ENCODE measurements at regions not wholly inside any gene's neighbourhood (a gene's known extent, or its start where the extent isn't known, plus 50 kb on each side); places are given as distances from the start of the nearest gene placed in this dataset.

GRCh38 chr3:22606461-22606860 is 596.7 kb upstream of the UBE2E2 start:
- intact Hi-C loops (cut with DNase I), result no loop called here
- H3K4me1 ChIP-seq, result no peaks in the 10 kb centered on the region
- no peak for DNase-seq

GRCh38 chr3:22606938-22607337 is 596.2 kb upstream of the UBE2E2 start:
- DNase-seq, result no peak
- H3K36me3 ChIP-seq, result no peaks in the 10 kb centered on the region
- no peak for ATAC-seq
- no peak overlapping the region for H3K27ac ChIP-seq
- H3K27me3 ChIP-seq (ENCODE audit: low read depth), result no peaks in the 10 kb centered on the region
- H3K4me1 ChIP-seq, result no peaks in the 10 kb centered on the region
- no peaks in the 10 kb centered on the region for H3K9me3 ChIP-seq
- TF ChIP-seq CTCF (IDR thresholded peaks at IDR 0.05), result no peak
- intact Hi-C loops (cut with DNase I), result no loop called here
- H3K4me3 ChIP-seq, result no peak overlapping the region

More at GRCh38 chr3:22606461-22606860, 596.7 kb upstream of the UBE2E2 start:
- H3K4me3 ChIP-seq, result no peak overlapping the region
- no peak overlapping the region for H3K27ac ChIP-seq
- TF ChIP-seq CTCF (IDR thresholded peaks at IDR 0.05), result no peak
- no peak for ATAC-seq
- H3K27me3 ChIP-seq (ENCODE audit: low read depth), result no peaks in the 10 kb centered on the region
- no peaks in the 10 kb centered on the region for H3K9me3 ChIP-seq
- H3K36me3 ChIP-seq, result no peaks in the 10 kb centered on the region

- no peak for DNase-seq
- H3K27me3 ChIP-seq (ENCODE audit: low read depth), result no peaks in the 10 kb centered on the region
- H3K9me3 ChIP-seq, result no peaks in the 10 kb centered on the region
- no peaks in the 10 kb centered on the region for H3K36me3 ChIP-seq
- no peak for TF ChIP-seq CTCF (IDR thresholded peaks at IDR 0.05)
- H3K27ac ChIP-seq, result no peak overlapping the region
- ATAC-seq, result no peak
- no peaks in the 10 kb centered on the region for H3K4me1 ChIP-seq
- H3K4me3 ChIP-seq, result no peak overlapping the region
- intact Hi-C loops (cut with DNase I), result no loop called here
These were observed 595.0 kb upstream of the UBE2E2 start for GRCh38 chr3:22608093-22608492.

GRCh38 chr3:22608721-22609120 is 594.4 kb upstream of the UBE2E2 start:
- no peak for ATAC-seq
- no peak for TF ChIP-seq CTCF (IDR thresholded peaks at IDR 0.05)
- no peaks in the 10 kb centered on the region for H3K27me3 ChIP-seq (ENCODE audit: low read depth)
- H3K9me3 ChIP-seq, result no peaks in the 10 kb centered on the region
- H3K4me1 ChIP-seq, result no peaks in the 10 kb centered on the region
- DNase-seq, result no peak
- no peak overlapping the region for H3K27ac ChIP-seq
- H3K4me3 ChIP-seq, result no peak overlapping the region
- H3K36me3 ChIP-seq, result no peaks in the 10 kb centered on the region
- intact Hi-C loops (cut with DNase I), result no loop called here

DNA sequence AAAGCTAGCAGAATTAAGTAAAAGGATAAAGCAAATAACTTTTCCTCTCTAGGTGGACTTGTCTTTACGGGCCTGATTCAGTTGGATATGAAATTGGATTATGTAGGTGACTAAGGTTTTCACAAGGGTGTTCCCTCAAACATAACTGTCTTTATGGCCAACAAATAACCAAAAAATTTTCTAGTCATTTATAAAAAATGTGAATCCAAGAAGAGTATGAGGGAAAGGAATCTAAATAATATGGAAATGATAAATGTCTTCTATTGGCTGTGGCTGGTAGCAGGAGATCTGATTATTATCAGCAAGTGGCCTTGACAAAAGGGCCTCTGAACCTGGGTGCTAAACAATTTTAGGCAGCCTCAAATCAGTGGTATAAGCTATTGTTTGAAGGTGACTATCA is 594.0 kb upstream of the UBE2E2 start:
- DNase-seq, result no peak
- ATAC-seq, result no peak
- intact Hi-C loops (cut with DNase I), result no loop called here
- Histone ChIP-seq H3K27ac (no peak overlapping the region), H3K27me3 (ENCODE audit: low read depth) (no peaks in the 10 kb centered on the region), H3K36me3 (no peaks in the 10 kb centered on the region), H3K9me3 (no peaks in the 10 kb centered on the region), H3K4me3 (no peak overlapping the region), H3K4me1 (no peaks in the 10 kb centered on the region)
- no peak for TF ChIP-seq CTCF (IDR thresholded peaks at IDR 0.05)

DNA sequence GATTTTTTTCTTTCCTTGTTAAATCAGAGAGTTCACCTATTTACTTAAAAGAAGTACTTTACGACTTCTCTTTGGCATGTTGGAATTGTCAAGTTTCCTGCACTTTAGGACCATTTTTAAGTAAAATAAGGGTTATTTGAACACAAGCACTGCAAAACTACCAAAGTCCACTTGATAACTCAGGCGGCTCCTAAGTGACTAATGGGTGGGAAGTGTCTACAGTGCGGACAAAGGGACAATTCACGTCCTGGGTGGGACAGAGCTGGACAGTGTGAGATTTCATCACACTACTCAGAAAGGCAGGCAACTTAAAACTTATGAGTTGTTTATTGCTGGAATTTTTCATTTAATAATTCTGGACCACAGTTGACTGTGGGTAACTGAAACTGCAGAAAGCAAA is 590.2 kb upstream of the UBE2E2 start:
- DNase-seq, result no peak
- Histone ChIP-seq H3K36me3 (no peaks in the 10 kb centered on the region), H3K27ac (no peak overlapping the region), H3K9me3 (no peaks in the 10 kb centered on the region), H3K27me3 (ENCODE audit: low read depth) (no peaks in the 10 kb centered on the region), H3K4me3 (no peak overlapping the region), H3K4me1 (no peaks in the 10 kb centered on the region)
- no peak for TF ChIP-seq CTCF (IDR thresholded peaks at IDR 0.05)
- intact Hi-C loops (cut with DNase I), result no loop called here
- no peak for ATAC-seq
